H1 (cell line): ENCODE measurements at regions not wholly inside any gene's neighbourhood (a gene's known extent, or its start where the extent isn't known, plus 50 kb on each side); places are given as distances from the start of the nearest gene placed in this dataset.
A peak's percentile ranks its signal among the peaks of the same experiment; 100 is the strongest.

Experiments
- CTCF ChIA-PET: fragments of 300-600 bp; sonication (Branson Sonifier 250); formaldehyde crosslinking; loops from one replicate; lab custom pipeline; 2021; ENCODE audit not compliant: partially characterized antibody; lab: Charles Lee
- POLR2A ChIA-PET: fragments of 300-600 bp; sonication (Branson Sonifier 250); formaldehyde crosslinking; loops from one replicate; lab custom pipeline; 2021; ENCODE audit warnings: inconsistent platforms; ENCODE audit not compliant: partially characterized antibody; lab: Charles Lee
- DNase-seq, 2 experiments: peaks; one replicate each; pipeline versions ENCODE4 v3.0.0 to v3.0.0-alpha.2; 2010 to 2022; ENCODE audit warnings: low spot score in 2 of 2, low read depth in 1 of 2, mixed read lengths in 1 of 2
- FAIRE-seq: peaks from 2 replicates; lab custom pipeline; 2011; peaks lifted over from hg19 to GRCh38; lab: Jason Lieb, UNC
- H2AFZ ChIP-seq: 2 replicates; pipeline ENCODE4 v1.8.1; 2012; ENCODE audit warnings: low read length, inconsistent platforms
- H2AK5ac ChIP-seq: 2 replicates; pipeline ENCODE4 v1.6.1; 2013; ENCODE audit warnings: low read depth, low read length
- H2BK120ac ChIP-seq: replicated peaks from 2 replicates; pipeline ENCODE3; 2013; ENCODE audit warnings: low read depth, low read length, inconsistent platforms
- H2BK12ac ChIP-seq: 2 replicates; pipeline ENCODE4 v1.6.1; 2013; ENCODE audit warnings: low read depth, low read length
- H2BK15ac ChIP-seq: 2 replicates; pipeline ENCODE4 v1.6.1; 2013; ENCODE audit warnings: low read length
- H2BK20ac ChIP-seq: 2 replicates; pipeline ENCODE4 v1.6.1; 2013; ENCODE audit warnings: low read length
- H2BK5ac ChIP-seq: 2 replicates; pipeline ENCODE4 v1.6.1; 2013; ENCODE audit warnings: low read depth, low read length
- H3K14ac ChIP-seq: 2 replicates; pipeline ENCODE4 v1.6.1; 2013; ENCODE audit warnings: inconsistent platforms; ENCODE audit not compliant: insufficient read length
- H3K18ac ChIP-seq: 2 replicates; pipeline ENCODE4 v1.6.1; 2013; ENCODE audit warnings: low read length; ENCODE audit errors: extremely low read depth
- H3K23ac ChIP-seq: 2 replicates; pipeline ENCODE4 v1.6.1; 2013; ENCODE audit warnings: inconsistent platforms; ENCODE audit not compliant: insufficient read length
- H3K23me2 ChIP-seq: 2 replicates; pipeline ENCODE4 v1.6.1; 2013; ENCODE audit warnings: low read depth, low read length
- H3K27ac ChIP-seq: 2 replicates; pipeline ENCODE4 v1.6.1; 2011; ENCODE audit warnings: low read depth, low read length, inconsistent platforms
- H3K27me3 ChIP-seq, 4 experiments: replicated peaks in 1 of 4; 1 replicate in 1 of 4; 2 replicates in 3 of 4; pipeline versions ENCODE4 v1.6.1 to v1.8.1; 2011 to 2013; ENCODE audit warnings: low read length in 3 of 4, mild to moderate bottlenecking in 3 of 4, inconsistent platforms in 2 of 4, mixed read lengths in 2 of 4, moderate library complexity in 1 of 4; ENCODE audit not compliant: control insufficient read depth in 3 of 4, insufficient read depth in 3 of 4; ENCODE audit errors: extremely low read depth in 1 of 4
- H3K36me3 ChIP-seq, 4 experiments: 2 replicates each; pipeline versions ENCODE4 v1.6.1 to v1.8.1; 2011 to 2013; ENCODE audit warnings: mild to moderate bottlenecking in 4 of 4, low read length in 3 of 4, moderate library complexity in 2 of 4, control low read depth in 1 of 4, inconsistent platforms in 1 of 4; ENCODE audit not compliant: insufficient read depth in 4 of 4, control insufficient read depth in 2 of 4
- H3K4ac ChIP-seq: replicated peaks from 2 replicates; pipeline ENCODE3; 2013; ENCODE audit warnings: low read length, low read depth, mixed read lengths, inconsistent platforms; ENCODE audit not compliant: insufficient read length
- H3K4me1 ChIP-seq, 4 experiments: replicated peaks in 1 of 4; 1 replicate in 1 of 4; 2 replicates in 3 of 4; pipeline versions ENCODE4 v1.6.1 to v1.8.1; 2011 to 2013; ENCODE audit warnings: low read length in 3 of 4, inconsistent platforms in 2 of 4, mixed read lengths in 1 of 4; ENCODE audit not compliant: insufficient read depth in 4 of 4, control insufficient read depth in 3 of 4
- H3K4me2 ChIP-seq, 2 experiments: 2 replicates each; pipeline versions ENCODE4 v1.6.1 to v1.8.1; 2011 to 2013; ENCODE audit warnings: low read depth in 2 of 2, low read length in 2 of 2, control low read depth in 1 of 2, inconsistent platforms in 1 of 2, mild to moderate bottlenecking in 1 of 2; ENCODE audit not compliant: insufficient read depth in 1 of 2
- H3K4me3 ChIP-seq, 4 experiments: fragments of 200-600, 300-600 bp in 1 of 4; sonication (generic), shearing (Covaris generic), sonication (Bioruptor Twin) in 1 of 4; 2 replicates each; pipeline versions ENCODE4 v1.5.1 to v1.8.1; 2011 to 2016; ENCODE audit warnings: low read length in 4 of 4, low read depth in 3 of 4, control low read depth in 2 of 4, inconsistent platforms in 2 of 4, mild to moderate bottlenecking in 2 of 4, mixed read lengths in 1 of 4, moderate library complexity in 1 of 4; ENCODE audit not compliant: insufficient read depth in 2 of 4; ENCODE audit errors: extremely low read depth in 1 of 4
- H3K56ac ChIP-seq: replicated peaks from 2 replicates; pipeline ENCODE3; 2013; ENCODE audit warnings: low read depth, mild to moderate bottlenecking, mixed read lengths, low read length, inconsistent platforms; ENCODE audit not compliant: insufficient read length
- H3K79me1 ChIP-seq: 2 replicates; pipeline ENCODE4 v1.6.1; 2013; ENCODE audit warnings: low read depth, low read length, control low read depth
- H3K79me2 ChIP-seq, 2 experiments: 2 replicates each; pipeline versions ENCODE4 v1.6.1 to v1.8.1; 2012 to 2013; ENCODE audit warnings: low read length in 2 of 2, mild to moderate bottlenecking in 2 of 2, inconsistent platforms in 1 of 2; ENCODE audit not compliant: insufficient read depth in 2 of 2, control insufficient read depth in 1 of 2
- H3K9ac ChIP-seq, 4 experiments: replicated peaks in 1 of 4; 1 replicate in 1 of 4; 2 replicates in 3 of 4; pipeline versions ENCODE4 v1.6.1 to v1.8.1; 2011 to 2013; ENCODE audit warnings: low read depth in 3 of 4, low read length in 3 of 4, control low read depth in 2 of 4, mild to moderate bottlenecking in 2 of 4, moderate library complexity in 2 of 4, inconsistent platforms in 1 of 4; ENCODE audit errors: extremely low read depth in 1 of 4
- H3K9me3 ChIP-seq, 2 experiments: 2 replicates each; pipeline versions ENCODE4 v1.6.1 to v1.8.1; 2012 to 2013; ENCODE audit warnings: mild to moderate bottlenecking in 2 of 2, moderate library complexity in 2 of 2, control low read depth in 1 of 2, inconsistent platforms in 1 of 2, low read depth in 1 of 2, low read length in 1 of 2, mixed read lengths in 1 of 2; ENCODE audit not compliant: insufficient read depth in 2 of 2
- H4K20me1 ChIP-seq, 2 experiments: replicated peaks in 1 of 2; 2 replicates each; pipeline versions ENCODE3 to v1.8.1; 2011 to 2013; ENCODE audit warnings: inconsistent platforms in 2 of 2, low read length in 2 of 2, mild to moderate bottlenecking in 1 of 2; ENCODE audit not compliant: insufficient read depth in 2 of 2, control insufficient read depth in 1 of 2
- H4K5ac ChIP-seq: 2 replicates; pipeline ENCODE4 v1.6.1; 2013; ENCODE audit warnings: low read length, low read depth, mixed read lengths, inconsistent platforms; ENCODE audit not compliant: insufficient read length
- H4K8ac ChIP-seq: 2 replicates; pipeline ENCODE4 v1.8.0; 2013; ENCODE audit warnings: mild to moderate bottlenecking, moderate library complexity, low read length, inconsistent platforms; ENCODE audit not compliant: insufficient read depth; ENCODE audit errors: extremely low read depth
- H4K91ac ChIP-seq: replicated peaks from 2 replicates; pipeline ENCODE3; 2013; ENCODE audit warnings: low read length, mixed read lengths, inconsistent platforms; ENCODE audit not compliant: insufficient read length
- CHD1 ChIP-seq: IDR thresholded peaks from 2 replicates; pipeline ENCODE4 v1.6.1; 2012; ENCODE audit warnings: low read depth, low read length, improper control_type of control experiment
- KDM4A ChIP-seq: IDR thresholded peaks from one replicate; pipeline ENCODE4 v1.7.1; 2012; ENCODE audit warnings: low read depth, mild to moderate bottlenecking, moderate library complexity, low read length, inconsistent platforms; ENCODE audit not compliant: severe bottlenecking
- SAP30 ChIP-seq: fragments of 300-600 bp; sonication (generic); IDR thresholded peaks from 2 replicates; pipeline ENCODE4 v1.7.1; 2012; ENCODE audit warnings: low read length, moderate library complexity, mild to moderate bottlenecking, inconsistent platforms; ENCODE audit not compliant: insufficient read depth, insufficient replicate concordance
- SP1 ChIP-seq: IDR thresholded peaks from 2 replicates; pipeline ENCODE4 v1.6.1; 2011; ENCODE audit warnings: low read depth, low read length
- SRF ChIP-seq: IDR thresholded peaks from 2 replicates; pipeline ENCODE4 v1.6.1; 2011; ENCODE audit warnings: mild to moderate bottlenecking, low read depth, low read length, moderate library complexity
- WGBS, 2 experiments: shearing (Covaris generic) in 1 of 2; methylation state at CpG; one replicate each; pipeline versions ENCODE4 v1.1.6 to v1.1.7; 2013 to 2015; ENCODE audit warnings: low lambda C conversion rate in 2 of 2, mixed read lengths in 2 of 2, inconsistent platforms in 1 of 2, low coverage in 1 of 2, missing lambda C conversion rate in 1 of 2; ENCODE audit not compliant: insufficient replicate concordance in 2 of 2, insufficient coverage in 1 of 2, insufficient read length in 1 of 2; ENCODE audit errors: extremely low coverage in 1 of 2, missing lambda C conversion rate in 1 of 2; 5-methylcytosine and 5-hydroxymethylcytosine counted together

DNA sequence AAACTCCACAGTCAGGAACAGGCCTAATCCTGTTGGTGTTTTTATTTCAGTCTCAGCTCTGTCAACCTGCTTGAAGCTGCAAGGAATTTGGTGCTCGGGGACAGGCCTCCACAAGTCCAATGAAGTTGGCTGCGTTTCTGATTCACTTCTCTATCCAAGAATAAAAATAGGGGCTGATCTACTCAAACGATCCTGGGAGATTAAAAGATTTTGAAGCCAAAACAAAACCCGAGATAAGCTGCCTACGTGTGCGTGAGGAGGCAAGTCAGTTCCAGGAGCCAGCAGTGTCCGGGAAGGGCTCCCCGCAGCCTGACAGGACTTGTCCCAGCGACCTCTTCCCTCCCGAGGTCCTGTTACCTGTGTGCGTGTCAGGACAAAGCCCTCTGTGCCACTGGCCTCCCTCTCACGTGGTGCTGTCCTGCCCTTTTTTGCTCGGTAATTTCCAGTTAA, 98.0 kb downstream of the ETS2 start:
- no peak overlapping the region for H3K4ac ChIP-seq
- 0 out of 7 replicates have a peak, but pooled peaks cover 0 to 2% (median 0%) of the 10 kb centered on the region in 4 experiments for H3K4me1 ChIP-seq
- no peak overlapping the region; the same call in 1 of the 2 replicates for H4K8ac ChIP-seq
- 86% methylated on average over 13 of the region's 13 CpGs; no CpG with 5 or more reads in 1 of the 2 experiments for WGBS, 2 experiments
- no peak overlapping the region for H2AK5ac ChIP-seq
- H3K9me3 ChIP-seq: no peaks in the 10 kb centered on the region
- H2BK120ac ChIP-seq: no peak overlapping the region
- no peaks in the 10 kb centered on the region for H4K20me1 ChIP-seq
- no peak overlapping the region for H3K56ac ChIP-seq
- H2BK12ac ChIP-seq: peak overlapping the region; percentile 68; the same call in 1 of the 2 replicates
- H3K79me1 ChIP-seq: no peaks in the 10 kb centered on the region
- H3K23ac ChIP-seq: no peak overlapping the region
- no peak for FAIRE-seq
- H3K27me3 ChIP-seq: no peaks in the 10 kb centered on the region
- no peak overlapping the region for H2BK20ac ChIP-seq
- POLR2A ChIA-PET: interaction anchor here (0.6 kb wide), 1 partner anchor 1211 kb away, joined by 3 read pairs; no protein-coding TSS in a partner anchor
- 0 out of 2 replicates have a peak overlapping the region, but pooled peaks have one; percentile 3 for H2AFZ ChIP-seq
- peak overlapping the region; percentile 6 for H4K91ac ChIP-seq
- no peak overlapping the region for H3K27ac ChIP-seq
- CTCF ChIA-PET: no interaction called here
- H3K4me2 ChIP-seq: no peak overlapping the region
- H2BK15ac ChIP-seq: no peak overlapping the region
- no peak overlapping the region for H4K5ac ChIP-seq
- TF ChIP-seq KDM4A (no peak), SRF (no peak), CHD1 (no peak), SAP30 (no peak), SP1 (no peak)
- TF ChIP-seq, all 59 proteins: peak for 0
- no peak overlapping the region for H3K4me3 ChIP-seq
- peak overlapping the region; percentile 75; the same call in 1 of the 2 replicates for H2BK5ac ChIP-seq
- no peak overlapping the region for H3K9ac ChIP-seq
- no peak for DNase-seq
- no peaks in the 10 kb centered on the region for H3K23me2 ChIP-seq
- H3K79me2 ChIP-seq: no peaks in the 10 kb centered on the region
- no peak overlapping the region for H3K14ac ChIP-seq
- H3K36me3 ChIP-seq: no peaks in the 10 kb centered on the region
- no peak overlapping the region; the same call in 1 of the 2 replicates for H3K18ac ChIP-seq
